LNCAP (cell line): ENCODE measurements at regions not wholly inside any gene's neighbourhood (a gene's known extent, or its start where the extent isn't known, plus 50 kb on each side); places are given as distances from the start of the nearest gene placed in this dataset.
A peak's percentile ranks its signal among the peaks of the same experiment; 100 is the strongest.

Experiments used
- TF ChIP-seq, protein P1 (sequence below): fragments of 450-650 bp; IDR thresholded peaks from 2 replicates; pipeline ENCODE4 v1.5.1; 2017; ENCODE audit warnings: mild to moderate bottlenecking

DNA sequence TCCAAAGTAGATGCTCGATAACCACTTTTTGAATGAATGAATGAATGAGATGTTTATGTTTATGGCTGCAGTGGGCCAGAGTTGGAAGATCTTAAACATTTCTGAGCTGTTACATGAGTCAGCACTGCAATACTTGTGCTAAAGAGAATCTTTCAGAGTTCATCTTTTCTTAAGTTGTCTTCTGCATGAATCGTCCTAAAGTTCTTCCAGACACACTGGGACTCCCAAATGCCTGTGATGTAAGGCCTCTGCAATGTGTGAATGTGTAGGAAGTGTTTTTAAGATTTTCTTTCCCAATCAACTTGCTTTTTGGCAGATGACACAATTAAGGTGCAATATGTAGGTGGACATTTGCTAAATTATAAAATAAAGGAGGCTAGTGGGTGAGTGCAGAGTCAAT lies 50.3 kb upstream of the TRIM9 start:
- TF ChIP-seq, protein P1, sequence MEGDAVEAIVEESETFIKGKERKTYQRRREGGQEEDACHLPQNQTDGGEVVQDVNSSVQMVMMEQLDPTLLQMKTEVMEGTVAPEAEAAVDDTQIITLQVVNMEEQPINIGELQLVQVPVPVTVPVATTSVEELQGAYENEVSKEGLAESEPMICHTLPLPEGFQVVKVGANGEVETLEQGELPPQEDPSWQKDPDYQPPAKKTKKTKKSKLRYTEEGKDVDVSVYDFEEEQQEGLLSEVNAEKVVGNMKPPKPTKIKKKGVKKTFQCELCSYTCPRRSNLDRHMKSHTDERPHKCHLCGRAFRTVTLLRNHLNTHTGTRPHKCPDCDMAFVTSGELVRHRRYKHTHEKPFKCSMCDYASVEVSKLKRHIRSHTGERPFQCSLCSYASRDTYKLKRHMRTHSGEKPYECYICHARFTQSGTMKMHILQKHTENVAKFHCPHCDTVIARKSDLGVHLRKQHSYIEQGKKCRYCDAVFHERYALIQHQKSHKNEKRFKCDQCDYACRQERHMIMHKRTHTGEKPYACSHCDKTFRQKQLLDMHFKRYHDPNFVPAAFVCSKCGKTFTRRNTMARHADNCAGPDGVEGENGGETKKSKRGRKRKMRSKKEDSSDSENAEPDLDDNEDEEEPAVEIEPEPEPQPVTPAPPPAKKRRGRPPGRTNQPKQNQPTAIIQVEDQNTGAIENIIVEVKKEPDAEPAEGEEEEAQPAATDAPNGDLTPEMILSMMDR, result no peak

DNA sequence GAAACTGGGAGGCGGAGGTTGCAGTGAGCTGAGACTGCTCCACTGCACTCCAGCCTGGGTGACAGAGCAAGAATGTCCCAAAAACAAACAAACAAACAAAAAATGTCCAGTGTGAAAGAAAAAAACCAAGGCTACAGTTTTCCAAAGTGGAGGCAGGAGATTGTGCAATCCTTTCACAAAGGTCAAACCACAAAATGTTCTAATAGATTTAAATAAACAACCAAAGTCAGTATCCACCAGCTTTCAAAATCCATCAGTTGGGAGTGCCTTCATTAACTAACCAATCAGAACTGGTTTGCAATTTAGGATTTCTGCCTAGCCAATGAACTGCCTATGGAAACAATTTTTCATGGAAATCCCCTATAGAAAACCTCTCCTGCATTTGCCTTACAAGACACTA lies 52.3 kb upstream of the TRIM9 start:
- TF ChIP-seq, protein P1, result no peak

DNA sequence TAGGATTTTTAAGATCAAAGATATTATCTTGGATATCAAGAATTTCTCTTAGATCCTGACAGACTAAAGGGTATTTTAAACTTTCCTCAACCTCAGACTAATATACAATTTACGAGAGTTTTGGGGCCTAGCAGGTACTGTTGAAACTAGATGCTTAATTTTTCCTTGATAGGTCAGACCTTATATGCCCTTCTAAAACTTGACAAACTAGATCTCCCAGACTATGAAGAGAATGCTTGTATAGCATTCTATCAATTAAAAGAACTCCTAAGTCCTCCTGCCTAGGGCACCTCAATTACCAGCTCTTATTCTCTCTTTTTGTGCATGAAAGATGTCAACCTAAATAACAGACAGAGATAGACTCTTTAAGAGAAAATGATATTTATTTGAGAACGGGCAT lies 60.4 kb upstream of the TRIM9 start:
- TF ChIP-seq, protein P1, result no peak

DNA sequence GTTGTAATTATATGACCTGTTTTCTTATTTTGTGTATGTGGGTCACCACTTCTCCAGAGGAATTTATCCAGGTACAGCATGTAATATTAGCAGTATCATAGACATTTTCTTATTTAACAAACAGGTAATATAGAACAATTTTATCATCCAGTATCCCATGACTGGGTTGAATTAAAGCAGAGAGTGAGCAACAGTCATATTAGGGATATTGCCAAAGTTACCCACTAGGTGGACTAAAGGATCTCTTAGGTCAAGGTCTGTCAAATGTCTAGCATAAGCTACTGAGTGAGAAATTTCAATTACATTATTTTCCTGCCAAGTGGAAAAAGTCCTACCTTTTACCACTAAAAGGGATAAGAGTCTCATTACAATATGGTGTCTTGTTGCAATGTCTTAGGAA lies 62.1 kb upstream of the TRIM9 start:
- TF ChIP-seq, protein P1, result peak; percentile 43

DNA sequence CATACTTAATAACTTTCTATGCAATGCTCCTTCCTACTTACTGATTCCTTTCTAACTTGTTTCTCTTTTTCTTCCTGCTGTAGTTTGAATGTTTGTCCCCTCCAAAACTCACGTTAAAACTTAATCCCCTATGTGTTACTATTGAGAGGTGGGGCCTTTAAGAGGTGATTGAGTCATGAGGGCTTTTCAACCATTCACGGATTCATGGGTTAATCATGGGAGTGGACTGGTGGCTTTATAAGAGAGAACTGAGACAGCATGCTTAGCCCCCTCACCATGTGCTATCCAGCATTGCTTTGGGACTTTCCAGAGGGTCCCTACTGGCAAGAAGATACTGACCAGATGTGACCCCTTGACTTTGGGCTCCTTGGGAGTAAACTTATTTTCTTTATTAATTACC lies 66.0 kb upstream of the TRIM9 start:
- TF ChIP-seq, protein P1, result no peak

DNA sequence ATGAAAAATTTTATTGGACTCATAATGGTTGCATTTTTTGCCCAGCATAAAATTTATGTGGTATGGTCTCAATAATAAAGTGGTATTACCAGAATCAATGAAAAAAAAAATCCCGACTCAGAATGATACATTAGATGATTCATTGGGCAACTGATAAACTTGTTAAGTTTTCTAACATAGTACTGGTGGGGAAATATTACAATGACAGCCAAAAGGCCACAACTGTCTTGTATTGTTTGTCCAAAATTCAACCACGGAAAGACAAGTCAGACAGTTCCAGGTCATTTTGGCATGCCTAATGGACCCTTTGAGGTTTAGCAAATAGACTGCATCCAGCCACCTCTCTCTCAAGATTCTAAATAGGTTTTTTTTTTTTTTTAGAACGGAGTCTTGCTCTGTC lies 70.5 kb upstream of the TRIM9 start:
- TF ChIP-seq, protein P1, result no peak

DNA sequence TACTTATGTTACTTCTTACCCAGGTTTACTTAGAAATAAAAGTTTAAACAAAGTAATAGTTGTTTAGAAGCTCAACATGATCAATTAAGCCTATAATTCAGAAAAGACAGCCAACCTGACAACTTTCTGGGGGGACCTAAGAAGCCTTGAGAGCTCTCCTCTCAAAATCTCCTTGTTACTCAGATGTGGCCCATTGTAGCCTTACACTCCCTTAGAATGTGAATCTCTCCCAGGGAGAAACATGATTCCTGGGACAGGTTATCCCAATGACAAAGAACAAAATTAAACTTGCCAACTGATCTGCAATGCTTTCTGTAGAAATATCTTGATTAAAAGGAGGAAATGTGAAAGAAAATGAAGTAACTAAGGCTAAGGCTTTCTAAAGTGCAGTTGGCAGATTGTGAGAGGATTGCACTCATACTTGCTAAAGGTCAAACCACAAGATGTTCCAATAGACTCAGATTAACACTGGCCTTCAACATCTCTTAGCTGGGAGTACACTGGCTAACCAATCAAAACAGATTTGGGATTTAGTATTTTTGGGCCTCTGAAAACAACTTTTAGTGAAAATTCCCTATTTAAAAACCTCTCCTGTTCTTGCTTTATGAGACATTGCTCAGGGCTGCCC lies 72.3 kb upstream of the TMX1 start:
- TF ChIP-seq, protein P1, result no peak

DNA sequence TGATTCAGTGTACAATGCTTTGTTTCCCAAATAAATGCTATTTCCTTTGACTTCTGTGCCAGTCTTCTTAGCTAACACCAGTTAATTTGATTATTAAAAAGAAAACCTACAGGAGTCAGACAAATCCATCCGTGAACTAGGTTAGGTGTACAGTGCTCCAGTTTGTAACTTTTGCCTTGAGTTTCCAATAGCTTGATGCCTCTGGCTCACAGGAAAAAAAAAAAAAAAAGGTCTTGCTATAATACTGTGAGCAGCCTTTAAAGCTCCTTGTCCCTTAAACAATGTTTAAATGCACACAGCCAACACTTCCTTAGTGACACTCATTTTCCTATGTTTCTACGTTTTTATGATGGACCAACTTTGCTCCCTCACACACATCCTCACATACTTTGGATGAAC lies 71.8 kb upstream of the TMX1 start:
- TF ChIP-seq, protein P1, result no peak
